HG03025 (cell line): ENCODE measurements at regions not wholly inside any gene's neighbourhood (a gene's known extent, or its start where the extent isn't known, plus 50 kb on each side); places are given as distances from the start of the nearest gene placed in this dataset.
"Not testable (repeated sequence)": the region's sequence is repeated elsewhere in the genome, so short reads cannot be mapped to it uniquely, and the experiment has no call there.

Experiments used
- ATAC-seq: cut with Tn5 transposase; IDR thresholded peaks from one replicate; pipeline ENCODE4 v1.9.1; 2021; ENCODE audit warnings: mild to moderate bottlenecking, moderate library complexity; ENCODE audit not compliant: unreplicated experiment, low FRiP score

- no peak for ATAC-seq
Measured at GRCh38 chr3:84637272-84637671, 321.5 kb upstream of the CADM2 start.

- no peak for ATAC-seq
Measured at GRCh38 chr3:84666468-84666867, 292.3 kb upstream of the CADM2 start.

GRCh38 chr3:84679211-84679610 lies 279.6 kb upstream of the CADM2 start:
- ATAC-seq: no peak

GRCh38 chr3:84680700-84681099 lies 278.1 kb upstream of the CADM2 start:
- ATAC-seq: no peak

GRCh38 chr3:84683493-84683892 lies 275.3 kb upstream of the CADM2 start:
- ATAC-seq: no peak

GRCh38 chr3:84685467-84685866 lies 273.3 kb upstream of the CADM2 start:
- ATAC-seq: no peak

GRCh38 chr3:84692261-84692660 lies 266.5 kb upstream of the CADM2 start:
- ATAC-seq: no peak

- not testable (repeated sequence) for ATAC-seq
Measured at GRCh38 chr3:84710288-84710687, 248.5 kb upstream of the CADM2 start.

- ATAC-seq: no peak
Measured at GRCh38 chr3:84717894-84718293, 240.9 kb upstream of the CADM2 start.

GRCh38 chr3:84724877-84725276 lies 233.9 kb upstream of the CADM2 start:
- ATAC-seq: no peak

GRCh38 chr3:84727616-84728015 lies 231.2 kb upstream of the CADM2 start:
- ATAC-seq: no peak

- ATAC-seq: not testable (repeated sequence)
Measured at GRCh38 chr3:84734731-84735130, 224.1 kb upstream of the CADM2 start.

GRCh38 chr3:84738086-84738485 lies 220.7 kb upstream of the CADM2 start:
- ATAC-seq: no peak

- ATAC-seq: no peak
Measured at GRCh38 chr3:84742915-84743425, 215.8 kb upstream of the CADM2 start.

GRCh38 chr3:84744130-84744529 lies 214.7 kb upstream of the CADM2 start:
- ATAC-seq: no peak

GRCh38 chr3:84755860-84756259 lies 202.9 kb upstream of the CADM2 start:
- ATAC-seq: no peak

GRCh38 chr3:84759361-84759760 lies 199.4 kb upstream of the CADM2 start:
- ATAC-seq: no peak

GRCh38 chr3:84772841-84773240 lies 185.9 kb upstream of the CADM2 start:
- no peak for ATAC-seq

- ATAC-seq: no peak
Measured at GRCh38 chr3:84783281-84783680, 175.5 kb upstream of the CADM2 start.

GRCh38 chr3:84789961-84790360 lies 168.8 kb upstream of the CADM2 start:
- ATAC-seq: no peak

GRCh38 chr3:84806958-84807357 lies 151.8 kb upstream of the CADM2 start:
- no peak for ATAC-seq

- ATAC-seq: no peak
Measured at GRCh38 chr3:84820126-84820525, 138.7 kb upstream of the CADM2 start.

GRCh38 chr3:84820906-84821305 lies 137.9 kb upstream of the CADM2 start:
- ATAC-seq: no peak
